Hindlimb muscle (tissue), 1 donor: ENCODE measurements at regions not wholly inside any gene's neighbourhood (a gene's known extent, or its start where the extent isn't known, plus 50 kb on each side); places are given as distances from the start of the nearest gene placed in this dataset.
"Not testable (repeated sequence)": the region's sequence is repeated elsewhere in the genome, so short reads cannot be mapped to it uniquely, and the experiment has no call there.

Experiments used
- DNase-seq: peaks from one replicate; pipeline ENCODE4 v3.0.0-alpha.2; 2013

DNA sequence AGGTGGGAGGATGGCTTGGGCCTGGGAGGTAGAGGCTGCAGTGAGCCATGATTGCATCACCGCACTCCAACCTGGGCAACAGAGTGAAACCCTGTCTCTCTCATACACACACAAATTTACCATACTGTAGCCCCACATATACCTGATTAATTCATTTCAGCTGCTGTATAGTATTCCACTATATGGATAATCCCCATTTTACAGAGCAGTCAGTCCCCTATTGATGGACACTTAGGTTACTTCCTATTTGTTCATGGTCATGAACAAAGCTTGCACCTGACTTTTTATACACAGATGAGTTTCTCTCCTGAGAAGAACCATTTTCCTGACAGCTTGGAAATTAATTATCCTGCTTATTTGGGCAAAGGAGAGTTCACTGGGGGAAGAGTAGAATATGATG lies 59.2 kb downstream of the EMX2 start:
- DNase-seq, result no peak

DNA sequence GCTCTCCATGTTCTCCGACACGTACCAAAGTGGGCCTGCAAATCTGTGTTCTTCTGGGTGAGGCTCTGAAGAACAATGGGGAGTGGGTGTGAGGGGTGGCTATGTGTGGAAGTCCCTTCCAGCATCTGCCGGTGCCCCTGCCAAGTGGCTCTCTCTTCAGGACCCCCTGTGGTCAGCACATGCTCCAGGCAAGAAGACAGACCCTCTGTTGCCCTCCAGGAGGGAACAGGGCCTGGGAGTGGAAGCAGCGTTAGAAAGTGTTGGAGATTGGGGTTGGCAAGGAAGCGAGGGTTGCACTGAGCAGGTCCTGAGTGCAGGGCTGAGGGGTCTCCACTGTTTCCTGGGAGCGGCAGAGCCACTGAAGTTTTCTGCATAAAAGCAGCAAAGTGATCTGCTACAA lies 60.5 kb downstream of the EMX2 start:
- DNase-seq, result no peak

DNA sequence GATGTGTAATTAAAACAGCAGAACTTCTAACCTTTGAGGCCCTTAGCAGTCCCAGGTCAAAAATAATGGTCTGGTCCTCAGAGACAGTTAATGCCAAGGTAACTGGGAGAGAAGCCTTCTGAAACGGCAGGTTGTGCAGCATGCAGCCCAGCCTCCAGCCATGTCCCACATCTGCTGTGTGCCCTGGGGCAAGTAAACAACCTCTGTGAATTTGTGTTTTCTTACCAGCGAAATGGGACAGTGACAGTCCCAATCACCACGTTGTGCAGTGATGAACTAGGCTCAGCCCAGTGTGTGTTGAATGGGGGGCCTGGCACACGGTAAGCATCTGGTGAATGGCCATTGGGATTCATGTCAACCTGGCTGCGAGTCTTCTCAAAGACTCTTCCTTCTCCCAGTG lies 61.2 kb downstream of the EMX2 start:
- DNase-seq, result no peak

DNA sequence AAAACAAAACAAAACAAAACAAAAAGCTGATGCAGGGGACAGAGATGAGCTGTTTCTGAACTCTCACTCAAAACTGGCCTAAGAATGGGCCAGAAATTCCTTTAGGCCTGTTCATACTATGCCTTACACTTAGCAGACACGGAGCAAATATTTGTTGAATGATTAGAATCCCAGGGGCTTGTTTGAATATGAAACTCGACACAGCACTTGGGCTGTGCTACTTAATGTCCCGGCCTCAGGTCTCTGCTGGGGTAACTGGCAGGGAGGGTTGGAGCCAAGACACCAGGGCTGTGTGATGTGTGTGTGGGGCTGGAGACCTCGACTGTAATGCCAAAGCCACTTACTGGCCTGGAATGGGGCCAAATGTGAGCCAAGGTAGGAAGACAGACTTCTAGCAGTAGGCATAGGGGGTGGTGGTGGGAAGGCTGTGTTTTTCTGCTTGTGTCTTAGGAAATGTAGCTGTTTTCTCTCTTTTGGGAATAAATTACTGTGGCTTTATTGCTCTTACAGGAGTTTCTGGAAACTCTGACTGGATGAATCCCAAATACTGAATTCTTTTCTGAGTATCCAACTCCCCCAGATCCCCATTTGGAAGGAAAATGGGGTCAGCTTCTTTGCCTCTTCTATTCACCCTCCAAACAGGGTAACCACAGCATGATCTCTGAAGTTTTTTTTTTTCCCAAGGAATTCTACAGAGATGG lies 66.7 kb downstream of the EMX2 start:
- peak; percentile 73 for DNase-seq

DNA sequence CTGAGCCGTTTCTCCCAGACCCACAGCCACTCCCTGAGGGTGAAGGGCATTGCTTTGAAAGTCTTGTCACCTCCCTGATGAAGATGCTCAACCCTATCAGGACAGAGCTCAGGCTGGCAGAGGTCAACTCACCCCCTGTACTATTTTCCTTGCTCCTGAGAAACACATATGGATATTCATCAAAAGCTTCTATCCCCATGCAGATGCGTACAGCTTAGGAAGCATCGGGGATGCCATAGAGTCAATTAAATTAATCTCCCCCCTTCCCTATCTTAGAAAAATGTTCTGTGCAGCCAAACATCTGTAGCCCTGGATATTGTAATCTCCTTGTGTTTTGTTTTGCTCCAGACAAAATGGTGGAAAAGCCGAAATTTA lies 67.2 kb downstream of the EMX2 start:
- no peak for DNase-seq

DNA sequence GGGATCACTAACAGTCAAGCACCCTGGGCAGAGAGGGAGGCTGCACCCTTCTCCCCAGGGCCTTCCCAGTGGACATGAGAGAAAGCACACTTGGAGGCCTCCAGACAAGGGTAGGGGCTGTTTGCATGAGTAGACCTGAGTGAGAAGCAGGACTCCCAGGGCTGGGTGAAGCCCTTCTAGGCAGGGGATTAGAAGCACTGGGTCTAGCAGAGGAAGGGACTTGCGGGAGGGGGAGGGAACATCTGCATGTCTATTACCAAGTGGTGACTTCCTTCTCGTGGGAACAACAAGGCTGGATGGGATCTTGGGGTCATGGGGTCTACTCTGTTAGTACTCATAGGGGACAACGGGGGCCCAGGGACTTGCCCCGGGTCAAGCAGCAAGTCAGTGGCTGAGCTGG lies 67.8 kb downstream of the EMX2 start:
- peak; percentile 19 for DNase-seq

DNA sequence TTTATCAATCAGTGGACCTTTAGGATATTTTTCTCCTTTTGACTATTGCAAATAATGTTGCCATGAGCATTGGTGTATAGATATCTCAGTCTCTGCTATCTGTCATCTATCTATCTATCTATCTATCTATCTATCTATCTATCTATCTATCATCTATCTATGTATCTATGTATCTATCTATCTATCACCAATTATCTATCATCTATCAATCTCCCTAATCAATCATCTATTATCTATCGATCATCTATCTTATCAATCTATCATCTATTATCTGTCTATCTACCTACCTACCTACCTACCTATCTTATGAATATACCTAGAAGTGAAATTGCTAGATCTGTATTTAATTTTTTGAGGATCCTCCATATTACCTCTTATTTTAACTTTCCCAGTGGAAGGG lies 69.6 kb downstream of the EMX2 start:
- DNase-seq, result no peak

DNA sequence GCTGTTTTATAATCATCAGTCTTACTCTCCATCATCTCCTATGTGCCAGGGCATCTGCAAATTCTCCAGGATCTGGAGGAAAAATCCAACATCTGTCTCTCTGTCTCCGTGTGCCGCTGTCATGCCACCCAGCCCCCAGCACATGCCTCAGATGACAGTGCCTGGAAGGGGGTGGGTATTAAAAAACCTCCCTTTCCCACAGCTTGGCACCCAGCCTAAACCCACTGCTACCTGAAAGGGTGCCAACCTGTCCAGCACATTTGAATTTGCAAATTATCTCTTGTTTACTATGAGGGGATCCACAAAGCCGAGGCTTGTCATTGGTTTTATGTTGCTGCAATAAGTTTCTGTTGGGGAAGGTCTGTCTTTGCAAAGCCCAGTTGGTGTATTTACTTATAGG lies 73.1 kb downstream of the EMX2 start:
- no peak for DNase-seq

DNA sequence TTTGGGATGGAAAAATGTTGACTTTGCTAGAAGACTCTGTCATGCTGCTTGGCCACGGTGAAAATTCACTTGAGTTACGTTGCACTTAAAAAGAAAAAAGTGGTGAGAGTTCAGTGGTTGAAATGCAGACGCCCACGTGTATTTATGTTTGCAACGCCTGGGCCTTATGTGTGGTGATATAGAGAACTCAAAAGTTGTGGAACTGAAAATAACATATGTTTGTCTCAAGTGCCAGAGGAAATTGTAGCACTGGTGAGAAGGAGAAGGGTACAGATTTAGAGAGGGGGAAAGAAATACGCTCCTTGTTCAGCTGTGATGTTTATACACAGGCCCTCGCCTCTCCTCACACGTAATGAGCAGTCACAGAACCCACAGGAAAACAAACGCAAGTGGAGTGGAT lies 73.6 kb downstream of the EMX2 start:
- DNase-seq, result no peak

DNA sequence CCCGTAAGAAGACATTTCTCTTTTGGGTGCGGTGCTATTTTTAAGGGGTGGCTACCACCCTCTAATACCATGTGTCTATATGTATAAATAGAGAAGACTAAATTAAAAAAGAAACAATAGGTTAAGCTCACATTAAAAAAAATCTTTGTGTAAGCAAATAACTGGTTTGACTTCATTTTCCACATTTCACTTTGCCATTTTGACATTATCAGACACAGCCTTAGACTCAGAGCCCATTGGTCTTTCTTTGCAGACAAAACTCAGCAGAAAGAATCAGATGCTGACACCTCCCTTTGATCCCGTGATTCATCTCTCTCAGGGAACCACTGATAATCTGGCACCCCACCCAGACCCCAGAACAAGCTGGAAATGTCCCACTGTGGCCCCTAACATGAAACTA lies 74.5 kb downstream of the EMX2 start:
- DNase-seq, result no peak

DNA sequence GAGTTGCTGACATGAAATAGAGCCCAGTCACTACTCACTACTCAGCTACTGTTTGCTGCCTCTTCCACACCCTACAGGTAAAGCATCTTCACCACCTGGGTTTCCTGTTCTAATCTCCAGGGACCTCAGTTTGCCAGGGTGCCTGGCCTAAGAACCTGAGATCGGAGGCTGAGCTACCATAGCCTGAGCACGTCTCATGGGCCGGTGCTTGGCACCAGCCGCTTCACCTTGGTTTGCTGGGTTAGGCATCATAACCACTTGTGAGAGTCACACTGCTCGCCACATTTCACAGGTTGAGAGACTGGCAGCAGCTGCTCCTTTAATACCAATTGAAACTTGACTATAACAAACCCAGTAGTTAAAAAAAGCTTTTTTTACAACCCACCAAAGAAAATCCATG lies 75.1 kb downstream of the EMX2 start:
- no peak for DNase-seq

DNA sequence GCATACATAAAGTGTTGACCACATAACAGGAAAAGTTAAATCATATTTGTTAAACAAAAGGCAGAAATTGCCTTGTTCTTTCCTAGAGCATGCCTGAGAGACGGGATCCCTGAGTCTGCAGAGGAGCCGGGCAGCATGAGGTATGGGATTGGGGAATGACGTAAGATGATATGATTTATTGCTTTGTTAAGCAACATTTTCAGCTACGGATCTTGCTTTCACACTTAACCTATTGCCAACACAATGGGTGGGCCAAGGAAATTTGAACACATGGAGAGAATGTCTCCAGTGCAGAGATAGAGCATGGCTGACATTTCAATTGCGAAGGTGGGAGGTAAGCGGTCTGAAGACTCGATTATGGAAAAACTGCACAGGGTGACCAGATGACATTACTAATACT lies 76.7 kb downstream of the EMX2 start:
- DNase-seq, result no peak

DNA sequence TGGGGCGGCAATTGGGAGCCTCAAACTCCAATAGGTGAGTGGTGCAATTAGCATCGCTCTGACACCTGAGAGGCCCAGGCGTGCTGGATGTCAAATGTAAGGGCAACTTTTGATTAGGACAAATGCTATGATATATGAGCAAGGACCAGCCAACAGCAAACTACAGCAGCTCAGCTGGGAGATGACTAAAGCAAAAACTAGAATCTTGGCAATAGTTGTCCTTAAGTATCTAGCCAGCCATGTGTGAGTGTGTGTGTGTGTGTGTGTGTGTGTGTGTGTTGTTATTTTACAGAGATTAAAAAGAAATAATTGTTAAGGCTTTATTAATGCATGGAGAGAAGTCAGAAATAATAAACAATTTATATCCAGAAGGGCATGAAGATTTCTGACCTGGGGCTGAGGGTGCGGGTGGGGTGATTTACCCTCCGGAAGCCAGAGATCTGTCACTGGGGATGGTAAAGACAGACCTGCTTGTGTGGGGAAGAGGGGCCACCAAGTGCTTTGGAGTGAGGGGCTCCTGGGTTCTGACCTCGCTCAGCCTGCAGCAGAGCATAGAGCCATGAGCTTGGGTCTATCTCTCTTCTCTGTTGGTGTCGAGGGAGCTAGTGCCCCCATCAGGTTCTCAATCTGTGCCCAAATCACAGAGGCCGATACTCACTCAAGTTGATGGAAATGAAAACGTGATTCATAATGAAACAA lies 77.3 kb downstream of the EMX2 start:
- peak; percentile 33 for DNase-seq

DNA sequence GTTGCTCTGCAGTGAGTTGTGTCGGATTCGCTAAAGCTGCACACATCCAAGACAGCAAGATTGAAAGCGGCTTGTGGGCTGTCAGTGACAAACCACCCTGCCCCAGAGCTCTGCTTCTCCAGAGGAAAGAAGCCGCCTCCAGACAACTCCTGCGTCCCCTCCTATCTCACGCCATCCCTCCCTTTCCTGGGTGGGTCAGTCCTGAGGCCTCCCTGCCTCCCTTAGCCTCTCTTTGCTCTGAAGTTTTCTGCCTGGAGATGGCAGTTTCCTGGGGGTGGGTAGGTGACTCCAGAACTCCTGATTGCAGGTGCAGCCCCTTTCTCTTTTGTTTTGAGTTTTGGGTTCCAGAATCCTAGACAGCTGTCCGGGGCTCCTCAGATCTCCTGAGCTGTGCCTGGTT lies 78.7 kb downstream of the EMX2 start:
- DNase-seq, result no peak

DNA sequence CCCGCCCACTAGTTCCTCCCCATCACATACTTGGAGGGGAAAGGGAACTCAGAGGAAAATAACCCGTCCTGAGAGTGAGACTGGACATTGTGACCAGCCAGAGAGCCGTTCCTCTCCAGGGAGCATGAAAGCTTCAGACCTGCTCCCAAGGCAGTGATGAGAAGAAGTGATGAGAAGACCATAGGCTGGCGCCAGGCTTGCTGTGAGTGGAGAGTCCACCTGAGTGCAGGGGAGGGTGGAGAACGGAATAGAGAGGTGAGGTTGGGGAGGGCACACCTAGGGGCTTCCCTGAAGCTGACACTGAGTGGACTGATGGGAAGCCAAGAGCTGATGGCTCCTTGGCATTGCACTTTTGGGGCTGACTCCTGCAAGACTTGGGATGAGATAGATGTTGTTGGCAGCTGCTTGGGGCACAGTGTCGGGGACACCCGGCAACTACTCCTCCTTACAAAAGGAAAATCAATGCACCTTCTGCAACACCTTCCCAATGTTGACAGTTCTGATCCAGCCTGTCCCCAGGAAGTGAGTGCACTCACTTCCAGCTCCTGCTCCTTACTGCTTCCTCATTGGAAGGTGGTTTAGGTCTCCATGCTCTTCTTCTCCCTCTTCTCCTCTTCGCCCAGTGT lies 79.4 kb downstream of the EMX2 start:
- no peak for DNase-seq

DNA sequence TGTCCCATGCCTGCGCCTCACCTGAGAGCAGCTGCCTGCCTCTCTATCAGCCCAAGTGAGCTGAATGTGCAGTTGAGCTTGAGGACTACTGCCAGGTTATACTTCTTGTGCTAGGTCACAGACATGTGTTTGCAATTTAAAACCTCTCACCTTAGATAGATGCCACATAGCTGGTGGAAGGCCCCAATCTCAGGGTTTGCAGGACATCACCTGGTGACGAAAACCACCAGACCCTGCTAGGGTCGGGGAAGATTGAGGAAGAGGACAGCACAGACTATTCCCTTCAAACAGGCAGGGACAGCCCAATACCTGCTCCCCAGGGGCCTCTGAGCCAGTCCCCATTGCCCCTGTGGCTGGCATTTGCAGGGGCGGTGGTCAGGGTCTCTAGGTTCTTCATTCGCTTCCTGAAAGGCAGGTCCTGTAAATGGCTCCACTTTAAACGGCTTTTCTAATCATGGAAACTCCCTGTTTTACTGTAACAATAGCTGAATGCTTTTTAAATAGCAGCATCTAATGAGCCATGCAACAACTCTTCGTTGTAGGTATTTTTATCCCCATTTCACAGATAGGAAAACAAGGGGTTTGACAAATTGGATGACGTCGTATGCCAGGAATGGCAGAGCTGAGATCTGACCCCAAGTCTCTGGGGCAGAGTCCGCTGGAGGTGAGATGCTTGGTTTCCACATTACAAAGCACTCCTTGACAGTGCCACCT lies 80.1 kb downstream of the EMX2 start:
- DNase-seq, result no peak

DNA sequence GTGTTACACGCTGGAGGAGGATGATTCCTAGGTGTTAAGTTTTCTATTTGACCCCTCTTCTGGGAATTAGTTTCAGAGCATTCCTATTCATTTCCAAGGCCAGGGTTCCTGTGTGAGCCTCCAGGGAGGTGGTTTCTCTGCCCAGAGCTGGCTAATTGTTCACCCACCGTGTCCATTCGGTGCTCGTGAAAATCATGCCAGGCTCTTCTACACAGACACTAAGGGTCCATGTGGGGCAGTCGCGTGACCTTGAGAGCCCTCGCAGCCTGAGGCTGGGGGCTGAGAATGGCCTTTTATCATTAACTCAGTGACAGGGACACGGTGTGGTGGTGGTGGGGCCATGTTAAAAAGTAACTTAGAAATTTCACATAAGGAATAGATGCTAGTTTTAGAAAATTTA lies 83.7 kb downstream of the EMX2 start:
- no peak for DNase-seq

DNA sequence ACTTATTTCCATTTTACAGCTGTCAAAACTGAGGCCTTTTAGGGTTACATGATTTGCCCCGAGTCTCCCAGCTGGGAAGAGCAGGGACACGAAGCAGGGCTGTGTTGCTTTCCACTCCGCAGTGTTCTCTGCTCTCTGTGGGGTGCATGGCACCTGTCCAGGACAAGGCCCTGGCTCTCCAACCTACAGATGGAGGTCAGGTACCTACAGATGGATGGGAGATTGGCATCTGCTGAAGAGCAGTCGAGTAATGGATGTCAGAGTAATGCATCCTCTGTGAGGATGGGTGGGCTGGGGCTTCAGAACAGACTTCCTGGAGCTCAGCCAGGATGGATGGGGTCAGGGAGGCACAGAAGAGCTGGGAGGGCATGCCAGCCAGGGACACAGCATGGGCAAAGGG lies 85.0 kb downstream of the EMX2 start:
- DNase-seq, result no peak

DNA sequence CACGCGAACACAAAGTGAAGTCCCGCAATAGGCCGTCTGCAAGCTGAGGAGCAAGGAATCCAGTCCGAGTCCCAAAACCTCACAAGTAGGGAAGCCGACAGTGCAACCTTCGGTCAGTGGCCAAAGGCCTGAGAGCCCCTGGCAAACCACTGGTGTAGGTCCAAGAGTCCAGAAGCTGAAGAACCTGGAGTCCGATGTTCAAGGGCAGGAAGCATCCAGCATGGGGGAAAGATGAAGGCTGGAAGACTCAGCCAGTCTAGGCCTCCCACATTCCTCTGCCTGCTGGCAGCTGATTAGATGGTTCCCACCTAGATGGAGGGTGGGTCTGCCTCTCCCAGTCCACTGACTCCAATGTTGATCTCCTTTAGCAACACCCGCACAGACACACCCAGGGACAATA lies 87.2 kb downstream of the EMX2 start:
- DNase-seq, result not testable (repeated sequence)

DNA sequence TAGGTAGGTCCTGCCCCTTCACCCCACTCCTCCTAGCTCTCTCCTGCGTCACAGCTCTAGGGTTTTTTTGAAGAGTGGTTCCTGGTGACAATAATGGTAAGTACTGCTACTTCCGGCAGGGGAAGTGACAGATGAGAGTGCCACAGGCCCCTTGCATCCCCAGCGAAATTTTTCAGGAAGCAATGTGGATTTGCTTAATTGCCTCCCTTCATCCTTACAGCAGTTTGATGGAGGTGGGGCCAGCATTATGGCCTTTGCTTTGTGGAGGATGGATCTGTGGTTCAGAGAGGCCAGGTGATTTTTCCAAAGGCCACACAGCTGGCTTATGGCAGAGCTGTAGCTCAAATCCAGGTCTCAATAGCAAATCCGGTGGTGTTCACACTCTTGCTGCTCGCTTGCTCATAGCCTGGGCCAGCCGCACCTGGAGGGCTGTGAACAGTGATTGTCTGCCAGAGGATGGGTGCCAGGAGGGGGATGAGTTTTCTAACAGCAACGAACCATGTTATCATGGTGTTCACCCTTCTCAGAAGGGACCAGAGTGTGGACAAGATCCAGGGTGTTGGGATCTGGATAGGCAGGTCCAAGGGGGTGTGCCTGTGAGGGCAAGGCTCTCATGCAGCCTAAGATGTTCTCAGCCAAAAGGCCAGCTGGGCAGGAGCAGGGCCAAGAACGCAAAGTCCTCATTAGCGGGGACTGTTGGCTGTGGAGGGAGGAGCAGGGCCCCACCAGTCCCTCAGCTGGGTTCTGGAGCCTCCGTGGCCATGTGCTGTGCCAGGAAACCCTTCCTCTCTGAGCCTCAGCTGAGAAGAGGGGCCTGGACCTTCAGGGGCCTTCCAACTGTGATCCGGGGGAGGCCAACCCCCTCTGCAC lies 89.0 kb downstream of the EMX2 start:
- no peak for DNase-seq

DNA sequence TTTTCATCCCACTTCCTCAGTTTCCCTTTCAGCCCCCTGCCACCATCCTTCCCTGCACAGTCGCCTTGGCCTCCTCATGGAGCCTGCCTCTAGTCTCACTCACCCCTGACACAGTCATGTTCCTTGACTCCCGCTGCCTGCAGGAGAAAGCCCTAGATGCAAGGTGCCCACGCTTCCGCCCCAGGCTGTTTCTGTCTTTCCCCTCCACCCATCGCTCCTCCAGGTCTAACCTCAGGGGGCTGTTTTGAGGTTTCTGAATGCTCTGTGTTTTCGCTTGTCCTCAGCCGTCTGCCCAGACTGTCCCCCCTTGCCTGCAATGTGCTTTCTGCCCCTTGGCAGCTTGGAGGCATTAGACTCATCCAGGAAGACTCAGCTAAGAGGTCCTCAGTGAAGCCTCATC lies 89.9 kb downstream of the EMX2 start:
- no peak for DNase-seq

DNA sequence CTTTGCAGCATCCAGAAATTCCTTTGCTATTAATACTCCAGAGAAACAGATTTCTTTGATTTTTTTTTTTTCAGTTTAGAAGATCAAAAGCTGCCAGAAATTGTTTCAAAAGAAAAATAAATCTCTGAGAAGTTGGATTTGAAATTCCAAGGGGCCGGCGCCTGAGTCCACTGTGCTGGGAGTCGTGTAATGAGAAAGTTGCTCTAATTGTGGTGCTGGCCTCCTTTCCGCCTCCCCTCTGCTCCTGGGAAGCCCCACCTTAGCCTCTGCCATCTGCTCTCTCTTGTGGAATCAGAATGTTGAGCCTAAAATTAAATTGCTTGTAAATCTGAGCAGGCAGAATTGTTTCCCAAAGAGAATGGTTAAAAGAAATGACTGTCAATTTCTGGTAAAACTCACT lies 93.3 kb downstream of the EMX2 start:
- DNase-seq, result no peak

DNA sequence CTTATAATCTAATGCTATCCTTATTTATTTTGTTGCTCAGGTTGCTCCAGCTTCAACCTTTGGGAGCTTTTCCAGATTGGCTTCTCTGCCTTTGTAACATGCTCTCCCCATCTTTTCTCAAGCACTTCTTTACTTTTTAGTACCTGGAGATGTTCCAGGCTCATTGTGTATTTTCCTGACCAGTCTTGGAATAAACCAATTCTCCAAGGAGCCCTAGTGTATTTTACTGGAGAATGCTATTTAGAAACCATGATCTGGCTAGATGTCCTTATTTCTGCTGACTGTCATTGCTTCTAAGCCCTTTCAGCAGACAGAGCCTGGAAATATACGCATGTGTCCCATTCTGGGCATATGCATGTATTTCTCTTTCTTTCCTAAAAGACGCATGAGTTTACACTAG lies 95.7 kb downstream of the EMX2 start:
- no peak for DNase-seq
